ENCODE measurements at regions not wholly inside any gene's neighbourhood (a gene's known extent, or its start where the extent isn't known, plus 50 kb on each side); places are given as distances from the start of the nearest gene placed in this dataset.
A peak's percentile ranks its signal among the peaks of the same experiment; 100 is the strongest.

DNA sequence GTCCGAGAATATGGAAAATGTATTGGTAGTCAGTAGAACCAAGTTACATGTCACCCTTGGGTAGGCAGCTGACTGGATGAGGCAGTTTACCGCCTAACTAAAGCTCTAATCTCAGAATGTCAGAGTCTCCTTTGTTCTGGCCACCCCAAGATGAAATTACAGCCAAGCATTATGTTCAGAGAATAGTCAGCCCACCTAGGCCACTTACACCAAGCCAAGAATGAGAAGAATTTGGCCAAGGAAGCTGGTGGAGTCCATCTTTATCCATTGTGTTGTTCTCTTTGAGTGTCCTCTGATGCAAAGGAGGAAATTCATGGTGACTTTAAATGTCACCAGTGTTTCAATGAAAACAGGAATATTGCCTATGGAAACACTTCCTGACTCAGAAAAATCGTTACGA, 275.1 kb upstream of the MAP3K1 start:
- DNase-seq: no peak

DNA sequence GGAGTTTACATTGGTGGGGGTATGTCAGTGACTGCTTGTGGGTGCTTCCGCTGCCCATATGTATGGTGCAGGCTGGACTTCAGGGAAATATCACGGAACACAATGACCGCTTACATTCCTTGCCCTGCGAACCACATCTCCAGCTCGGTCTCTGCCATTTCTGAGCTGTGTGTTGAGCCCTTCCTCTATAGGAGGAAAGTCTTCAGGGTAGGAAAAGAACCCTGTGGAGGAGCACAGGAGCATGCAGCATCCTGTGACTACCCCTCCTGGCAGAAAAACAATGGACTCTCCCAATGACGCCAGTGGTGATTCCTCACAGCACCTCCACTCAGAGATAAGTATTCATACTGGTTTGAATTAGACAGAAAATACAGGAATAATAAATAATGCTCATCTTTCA, 276.8 kb upstream of the MAP3K1 start:
- DNase-seq: no peak

DNA sequence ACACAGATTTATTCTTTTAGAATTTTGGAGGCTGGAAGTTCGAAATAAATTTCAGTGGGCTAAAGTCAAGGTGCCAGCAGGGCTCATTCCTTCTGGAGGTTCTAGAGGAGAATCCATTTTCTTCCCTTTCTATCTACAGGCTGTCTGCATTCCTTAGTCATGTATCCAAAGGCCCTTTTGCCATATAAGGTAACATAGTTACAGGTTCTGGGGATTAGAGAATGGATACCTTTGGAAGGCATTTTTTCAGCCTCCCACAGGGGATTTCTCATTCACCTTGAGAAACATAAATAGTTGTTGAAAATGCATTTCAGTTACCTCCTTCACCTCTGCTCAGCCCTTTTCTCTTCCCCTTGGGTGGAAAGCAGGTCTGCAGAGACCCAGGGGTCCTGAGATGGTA, 280.0 kb upstream of the MAP3K1 start:
- no peak for DNase-seq

GRCh38 chr5:56534102-56534829, 281.1 kb upstream of the MAP3K1 start:
- DNase-seq: no peak

DNA sequence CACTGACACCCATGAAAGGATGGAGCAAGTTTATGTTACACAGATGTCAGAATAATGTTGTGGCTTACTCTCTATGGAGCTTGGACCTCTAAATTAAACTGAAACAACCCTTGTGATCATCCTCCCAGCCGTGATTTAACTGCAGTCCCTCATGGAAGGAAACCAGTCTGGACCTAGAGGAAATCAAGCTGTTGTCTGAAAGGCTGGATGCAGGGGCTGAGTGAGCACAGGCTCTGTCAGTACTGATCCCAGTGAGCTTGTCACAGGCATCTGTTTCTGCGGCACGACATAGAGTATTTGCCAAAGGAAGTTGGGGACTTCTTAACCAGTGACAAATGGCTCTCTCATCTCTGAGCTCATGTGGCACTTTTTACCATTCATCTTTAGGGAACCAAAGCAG, 282.9 kb upstream of the MAP3K1 start:
- no peak for DNase-seq

DNA sequence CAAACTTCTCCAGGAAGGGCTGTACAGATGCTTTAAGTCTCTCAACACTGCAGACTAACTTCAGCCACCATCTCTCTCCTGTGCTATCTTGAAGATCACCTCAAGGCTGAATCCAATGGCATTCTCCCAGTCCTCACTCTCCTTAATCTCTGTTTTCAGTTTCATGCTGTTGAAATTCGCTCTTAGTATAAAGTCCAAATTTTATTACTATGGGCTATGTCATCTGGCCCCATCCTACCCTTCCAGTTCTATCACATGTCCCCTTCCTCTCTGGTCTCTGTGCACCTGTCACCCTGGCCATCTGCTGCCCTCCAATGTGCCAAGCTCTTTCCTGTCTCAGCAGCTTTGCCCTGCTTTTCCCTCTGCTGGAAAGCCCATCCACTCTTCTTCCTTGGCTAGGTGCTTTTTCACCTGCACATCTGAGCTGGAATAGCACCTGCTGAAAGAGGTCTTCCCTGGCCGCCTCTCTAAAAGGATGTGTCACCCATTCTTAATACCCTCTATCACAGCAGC, 284.7 kb upstream of the MAP3K1 start:
- DNase-seq: no peak

DNA sequence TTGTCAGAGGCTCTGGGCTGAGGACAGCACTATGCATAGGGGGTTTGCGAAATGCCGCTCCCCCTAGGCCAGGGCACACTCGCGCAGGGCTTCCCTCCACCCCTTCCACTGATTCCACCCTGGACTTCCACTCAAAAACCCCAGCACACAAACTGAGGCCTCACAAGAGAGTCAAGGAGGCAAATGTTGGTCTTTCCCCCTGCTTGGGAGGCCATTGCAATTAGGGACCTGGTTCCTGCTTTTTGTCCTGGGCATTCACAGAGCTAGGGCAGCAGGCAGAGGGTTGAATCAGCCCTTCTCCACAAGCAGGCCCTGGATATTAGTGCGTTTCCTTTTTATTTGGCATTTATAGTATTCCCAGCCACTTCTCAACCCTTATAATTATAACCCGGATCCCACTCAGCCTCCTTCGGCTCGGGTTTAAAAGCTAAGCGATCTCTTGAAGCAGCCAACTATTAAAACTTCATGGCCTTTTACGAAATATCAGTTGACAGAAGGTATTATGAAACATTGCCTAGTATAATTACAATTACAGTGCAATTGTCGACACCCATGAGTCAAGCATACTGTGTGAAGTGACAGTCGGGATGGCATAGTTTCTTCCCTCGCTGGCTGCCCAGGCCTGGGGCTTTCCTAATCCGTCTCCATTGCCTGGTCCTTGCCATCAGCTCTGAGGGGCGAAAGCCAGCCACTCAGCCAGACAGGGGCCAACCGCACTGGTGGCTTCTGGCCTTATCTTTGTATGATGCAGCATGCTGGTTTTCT, 285.5 kb upstream of the MAP3K1 start:
- no peak for DNase-seq

DNA sequence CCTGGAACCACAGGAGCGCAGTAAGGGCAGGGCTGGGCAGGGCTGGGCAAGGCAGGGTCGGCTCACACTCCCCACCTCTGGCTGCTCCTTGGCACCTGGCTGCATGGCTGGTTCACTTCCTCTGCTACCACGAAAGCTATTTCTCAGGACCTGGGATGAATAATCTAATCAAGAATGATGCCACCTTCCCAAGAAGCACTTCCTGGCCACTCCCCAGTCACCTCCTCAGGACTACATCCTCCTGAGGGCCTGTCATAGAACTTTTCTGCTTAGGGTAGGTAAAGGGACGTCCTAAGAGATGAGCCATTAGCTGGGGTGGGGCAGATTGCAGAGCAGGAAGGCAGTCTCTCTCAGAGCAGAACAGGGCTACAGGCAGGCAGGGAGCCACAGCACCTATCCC, 288.2 kb upstream of the MAP3K1 start:
- DNase-seq: no peak

DNA sequence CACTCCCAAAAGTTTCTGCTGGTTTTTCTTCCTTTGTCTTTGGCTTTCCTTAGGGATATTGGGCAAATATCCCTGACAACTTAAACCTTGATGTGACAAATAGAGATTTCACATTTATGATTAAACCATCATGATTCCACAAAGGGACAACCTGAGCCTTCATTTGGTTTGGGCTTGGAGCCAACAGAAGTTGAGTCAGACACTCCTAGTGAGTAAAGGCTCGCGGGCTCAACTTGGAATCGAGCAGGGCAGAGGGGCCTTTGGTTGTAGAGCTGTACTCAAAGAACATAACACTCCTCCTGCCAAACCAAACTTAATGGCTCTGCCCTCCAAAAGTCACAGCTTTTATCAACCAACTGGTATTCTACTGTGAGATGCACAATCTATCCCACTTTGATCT, 290.2 kb upstream of the MAP3K1 start:
- no peak for DNase-seq

DNA sequence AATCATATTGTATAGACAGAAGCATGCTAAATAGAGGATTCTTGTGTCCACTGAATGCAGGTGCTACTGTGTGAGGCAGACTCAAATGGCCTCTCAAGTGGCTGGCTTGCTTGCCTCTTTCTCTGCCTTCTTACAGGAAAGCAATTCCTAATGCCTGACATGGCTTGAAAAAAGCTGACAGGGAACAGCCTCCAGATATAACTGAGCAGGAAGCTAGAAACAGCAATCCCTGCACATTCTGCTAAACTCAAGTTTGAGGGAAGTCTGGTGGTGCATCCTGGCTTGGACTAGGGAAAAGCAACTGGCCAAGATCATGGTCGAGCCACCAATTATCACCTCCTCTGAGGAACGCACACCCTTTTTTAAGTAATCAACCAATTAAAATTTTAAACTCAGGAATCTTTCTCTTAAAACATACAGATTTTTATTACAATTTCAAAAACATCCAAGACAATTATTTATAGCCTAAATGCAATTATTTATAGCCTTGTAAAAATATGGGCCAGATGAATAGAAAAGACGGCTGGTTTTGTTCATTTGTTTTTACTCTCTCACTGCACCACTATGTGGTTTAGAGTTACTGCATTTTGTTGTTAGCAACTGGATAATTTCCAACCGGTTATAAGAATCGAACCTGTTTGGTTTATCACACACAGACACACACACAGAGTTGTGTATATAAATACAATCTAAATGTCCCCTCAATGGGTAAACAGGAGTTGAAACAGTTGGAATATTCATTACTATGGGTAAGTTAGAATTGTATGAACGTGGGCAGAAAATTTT, 290.9 kb upstream of the ANKRD55 start:
- no peak for DNase-seq

GRCh38 chr5:56522960-56523359, 289.8 kb upstream of the ANKRD55 start:
- no peak for DNase-seq

DNA sequence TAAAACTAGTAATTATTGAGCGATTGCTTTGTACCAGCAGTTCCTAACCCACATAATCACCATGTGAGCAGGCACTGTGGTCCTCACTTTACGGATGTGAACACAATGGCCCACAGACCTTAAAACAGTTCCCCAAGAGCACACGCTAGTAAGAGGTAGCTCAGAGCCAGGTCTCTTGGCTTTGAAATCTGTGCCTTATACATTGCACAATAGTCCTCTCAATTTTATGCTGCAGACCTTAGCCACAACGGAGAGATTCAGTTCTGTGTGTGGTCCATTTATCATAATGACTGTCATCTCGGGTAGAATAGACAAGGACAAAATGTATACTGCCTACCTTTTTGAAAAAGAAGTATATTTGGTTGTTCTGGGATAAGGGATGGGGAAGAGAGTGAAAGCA, 289.0 kb upstream of the ANKRD55 start:
- DNase-seq: no peak

DNA sequence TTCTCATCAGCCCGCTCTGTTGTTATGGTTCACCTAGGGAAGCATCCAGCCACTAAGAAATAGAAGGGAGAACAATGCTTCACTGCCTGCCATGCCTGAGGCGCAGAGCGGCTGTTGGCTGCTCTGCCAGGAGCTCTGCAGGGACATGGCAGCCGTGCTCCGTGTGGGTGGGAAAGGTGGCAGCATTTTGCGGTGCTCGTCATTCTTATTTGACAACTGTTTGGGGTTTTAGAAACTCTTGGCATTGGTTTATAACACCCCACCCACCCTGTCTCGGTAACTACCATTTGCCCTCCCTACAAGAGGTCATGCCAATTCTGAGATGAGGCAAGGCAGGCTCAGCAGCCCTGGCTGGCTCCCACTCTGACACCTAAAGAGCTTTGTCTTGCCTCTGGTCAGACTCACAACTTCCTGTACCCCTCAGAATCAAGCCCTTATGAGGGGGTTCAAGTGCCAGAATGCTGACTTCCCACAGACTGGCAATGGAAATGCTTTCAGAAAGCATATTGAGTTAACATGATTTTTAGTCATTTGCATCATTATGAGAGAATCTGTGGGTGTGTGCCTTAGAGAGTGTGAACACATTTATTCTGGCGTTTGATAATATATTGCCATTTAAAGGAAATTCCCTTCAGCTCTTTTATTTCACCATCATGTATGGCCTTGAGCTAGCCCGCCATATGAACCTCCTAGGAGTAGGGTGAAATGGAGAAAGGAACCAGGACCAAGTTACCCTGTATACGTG, 288.0 kb upstream of the ANKRD55 start:
- no peak for DNase-seq

DNA sequence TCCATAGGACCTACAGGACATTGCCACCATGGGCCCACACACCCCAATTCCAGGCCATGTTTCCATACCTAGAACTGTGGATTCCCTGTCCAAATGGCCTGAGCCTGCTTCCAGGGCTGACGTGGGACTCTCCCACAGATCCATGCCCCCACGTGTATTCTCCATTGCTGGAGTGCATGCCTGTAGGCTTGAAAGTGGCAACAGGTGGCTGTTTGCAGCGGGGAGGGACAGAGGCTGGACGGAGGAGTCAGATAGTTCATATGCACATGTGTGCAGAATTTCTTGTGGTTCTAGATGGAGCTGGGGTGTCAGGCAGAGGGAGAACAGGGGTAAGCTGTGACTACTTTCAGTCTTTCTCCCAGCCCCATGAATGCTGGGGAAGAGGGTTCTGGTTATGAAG, 285.7 kb upstream of the ANKRD55 start:
- DNase-seq: no peak

- DNase-seq: peak; percentile 15
Measured at GRCh38 chr5:56517011-56517416, 283.9 kb upstream of the ANKRD55 start.

GRCh38 chr5:56516441-56516840, 283.3 kb upstream of the ANKRD55 start:
- no peak for DNase-seq

DNA sequence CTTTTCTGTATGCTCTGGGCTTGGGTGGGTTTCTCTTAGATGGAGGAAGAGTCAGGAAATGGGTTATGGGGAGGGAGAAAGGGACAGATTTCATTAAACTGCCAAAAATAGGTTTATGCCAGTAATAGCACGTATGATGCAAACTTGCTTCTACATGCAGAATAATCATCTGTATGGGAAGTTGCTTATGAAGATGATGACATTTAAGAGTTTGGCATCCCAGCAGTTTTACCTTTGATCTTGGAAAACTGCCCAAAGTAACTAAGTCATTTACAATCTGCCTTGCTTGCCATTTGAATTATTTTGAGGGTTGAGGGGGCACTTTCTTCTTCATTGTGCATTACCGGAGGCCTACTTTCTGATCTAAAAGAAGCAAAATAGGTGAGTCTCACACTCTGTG, 282.9 kb upstream of the ANKRD55 start:
- DNase-seq: no peak

DNA sequence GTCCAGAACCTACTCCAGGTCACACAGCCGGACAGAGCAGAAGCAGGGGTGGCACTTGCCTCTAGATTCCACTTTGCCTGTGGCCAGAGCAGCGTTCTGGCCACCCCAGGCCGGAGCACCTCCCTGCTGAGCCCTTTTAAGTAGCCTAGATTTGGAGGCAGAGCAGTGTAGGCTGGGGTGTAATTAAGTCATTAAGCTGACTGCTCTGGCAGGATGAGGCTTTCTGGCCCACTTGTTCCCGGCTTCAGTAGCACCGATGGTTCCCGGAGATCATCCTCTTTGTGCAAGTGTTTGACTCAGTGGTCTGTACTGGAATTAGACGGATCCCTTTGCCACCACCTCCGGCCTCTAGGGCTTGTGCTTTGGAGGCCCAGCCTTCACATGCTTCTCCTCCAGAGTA, 281.9 kb upstream of the ANKRD55 start:
- DNase-seq: no peak

- peak; percentile 16 for DNase-seq
Measured at GRCh38 chr5:56514245-56514644, 281.1 kb upstream of the ANKRD55 start.

GRCh38 chr5:56513141-56513540, 280.0 kb upstream of the ANKRD55 start:
- DNase-seq: no peak

DNA sequence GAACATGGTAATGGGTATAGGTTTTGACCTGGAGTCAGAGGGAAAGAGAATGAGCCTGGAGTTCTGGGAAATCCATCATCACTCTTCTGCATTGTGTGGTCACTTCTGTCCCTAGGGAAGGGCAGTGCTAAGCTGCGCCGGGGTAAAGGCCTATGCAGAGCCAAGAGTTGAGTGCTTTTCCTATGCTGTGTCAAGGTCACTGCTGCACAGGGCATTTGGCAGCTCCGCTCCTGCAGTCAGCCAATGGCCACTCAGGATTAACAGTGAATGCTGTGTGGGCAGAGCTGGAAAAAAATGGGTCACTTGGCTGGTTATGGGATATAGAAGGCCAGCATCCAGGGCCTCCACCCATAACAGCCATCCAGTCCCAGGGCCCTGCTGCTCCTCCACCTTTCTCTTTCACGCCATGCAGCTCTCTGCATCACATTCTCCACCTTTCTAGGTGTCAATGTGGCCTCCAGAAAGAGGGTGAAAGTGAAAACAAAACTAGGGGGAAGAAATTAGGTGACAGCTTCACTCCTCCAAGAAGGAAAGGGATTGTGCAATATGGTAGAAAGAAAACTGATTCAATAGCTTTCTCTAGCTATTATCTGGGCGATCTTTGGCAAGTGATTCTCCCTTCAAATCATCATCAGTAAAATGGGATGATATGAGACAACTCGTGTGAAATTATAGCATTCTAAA, 279.3 kb upstream of the ANKRD55 start:
- no peak for DNase-seq

DNA sequence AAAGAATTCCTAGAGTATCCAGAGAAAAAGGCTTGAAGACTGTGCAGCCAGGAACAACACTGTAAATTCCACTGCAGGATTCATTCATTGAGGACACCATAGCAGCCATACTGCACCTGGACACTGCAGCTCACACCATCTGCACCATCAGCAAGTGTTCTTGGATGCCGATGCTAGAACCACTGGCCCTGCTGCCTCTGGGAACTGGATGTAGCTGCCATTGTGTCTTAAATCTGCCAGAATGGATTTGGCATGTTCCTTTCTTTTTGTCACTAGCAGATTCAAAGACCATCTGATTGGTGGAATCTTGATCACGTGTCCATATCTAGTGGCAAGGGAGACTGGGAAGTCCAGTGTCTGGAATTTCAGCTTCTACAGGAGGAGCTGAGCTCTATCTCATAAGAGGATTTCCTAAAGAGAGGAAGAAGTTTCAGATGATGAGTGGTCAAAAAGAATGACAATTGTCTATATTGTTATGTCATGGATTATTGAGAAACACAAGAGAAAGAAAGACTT, 278.3 kb upstream of the ANKRD55 start:
- DNase-seq: no peak

All from NCI-H510A treated with DMSO at 0.1 percent for 48 hours (cell line).